ENCODE measurements at regions not wholly inside any gene's neighbourhood (a gene's known extent, or its start where the extent isn't known, plus 50 kb on each side); places are given as distances from the start of the nearest gene placed in this dataset.

- no peak for DNase-seq (ENCODE audit: low read depth)
Measured at GRCh38 chr5:107325866-107326265, 344.9 kb downstream of the EFNA5 start.

GRCh38 chr5:107324809-107325208, 345.9 kb downstream of the EFNA5 start:
- no peak for DNase-seq (ENCODE audit: low read depth)

- no peak for DNase-seq (ENCODE audit: low read depth)
Measured at GRCh38 chr5:107324071-107324470, 346.7 kb downstream of the EFNA5 start.

GRCh38 chr5:107323536-107323935, 347.2 kb downstream of the EFNA5 start:
- no peak for DNase-seq (ENCODE audit: low read depth)

GRCh38 chr5:107322936-107323335, 347.8 kb downstream of the EFNA5 start:
- peak; percentile 35 for DNase-seq (ENCODE audit: low read depth)

GRCh38 chr5:107321906-107322305, 348.8 kb downstream of the EFNA5 start:
- no peak for DNase-seq (ENCODE audit: low read depth)

GRCh38 chr5:107320846-107321245, 349.9 kb downstream of the EFNA5 start:
- DNase-seq (ENCODE audit: low read depth) = no peak

GRCh38 chr5:107320376-107320775, 350.4 kb downstream of the EFNA5 start:
- no peak for DNase-seq (ENCODE audit: low read depth)

GRCh38 chr5:107319901-107320300, 350.8 kb downstream of the EFNA5 start:
- DNase-seq (ENCODE audit: low read depth) = no peak

GRCh38 chr5:107314330-107314729, 356.4 kb downstream of the EFNA5 start:
- DNase-seq (ENCODE audit: low read depth) = no peak

- no peak for DNase-seq (ENCODE audit: low read depth)
Measured at GRCh38 chr5:107313921-107314320, 356.8 kb downstream of the EFNA5 start.

- no peak for DNase-seq (ENCODE audit: low read depth)
Measured at GRCh38 chr5:107313098-107313497, 357.6 kb downstream of the EFNA5 start.

- no peak for DNase-seq (ENCODE audit: low read depth)
Measured at GRCh38 chr5:107310181-107310580, 360.6 kb downstream of the EFNA5 start.

GRCh38 chr5:107306594-107306993, 364.1 kb downstream of the EFNA5 start:
- DNase-seq (ENCODE audit: low read depth) = no peak

- DNase-seq (ENCODE audit: low read depth) = no peak
Measured at GRCh38 chr5:107306002-107306401, 364.7 kb downstream of the EFNA5 start.

GRCh38 chr5:107304684-107305083, 366.1 kb downstream of the EFNA5 start:
- DNase-seq (ENCODE audit: low read depth) = no peak

GRCh38 chr5:107303171-107303968, 367.4 kb downstream of the EFNA5 start:
- DNase-seq (ENCODE audit: low read depth) = no peak

- no peak for DNase-seq (ENCODE audit: low read depth)
Measured at GRCh38 chr5:107302441-107302840, 368.3 kb downstream of the EFNA5 start.

- no peak for DNase-seq (ENCODE audit: low read depth)
Measured at GRCh38 chr5:107301999-107302398, 368.7 kb downstream of the EFNA5 start.

GRCh38 chr5:107300721-107301327, 369.9 kb downstream of the EFNA5 start:
- DNase-seq (ENCODE audit: low read depth) = no peak

- DNase-seq (ENCODE audit: low read depth) = no peak
Measured at GRCh38 chr5:107296572-107296971, 374.2 kb downstream of the EFNA5 start.

- DNase-seq (ENCODE audit: low read depth) = no peak
Measured at GRCh38 chr5:107295914-107296313, 374.8 kb downstream of the EFNA5 start.

GRCh38 chr5:107294669-107295068, 376.1 kb downstream of the EFNA5 start:
- DNase-seq (ENCODE audit: low read depth) = no peak

- DNase-seq (ENCODE audit: low read depth) = no peak
Measured at GRCh38 chr5:107294211-107294550, 376.6 kb downstream of the EFNA5 start.
